ENCODE measurements at regions not wholly inside any gene's neighbourhood (a gene's known extent, or its start where the extent isn't known, plus 50 kb on each side); places are given as distances from the start of the nearest gene placed in this dataset.

- Mint-ChIP-seq H3K4me3 (ENCODE audit: unreplicated experiment) (no peak overlapping the region), H3K4me1 (ENCODE audit: low read depth, unreplicated experiment) (no peaks in the 10 kb centered on the region), H3K27me3 (ENCODE audit: insufficient read depth, unreplicated experiment) (no peaks in the 10 kb centered on the region), H3K9me3 (ENCODE audit: unreplicated experiment) (no peaks in the 10 kb centered on the region), H3K27ac (ENCODE audit: unreplicated experiment) (no peak overlapping the region), H3K36me3 (ENCODE audit: insufficient read depth, unreplicated experiment) (no peaks in the 10 kb centered on the region)
- no TSS peak for BruUV-seq (replicated peaks)
- Histone ChIP-seq H3K9me3 (no peaks in the 10 kb centered on the region), H3K27me3 (replicated peaks; ENCODE audit: control insufficient read depth, insufficient read depth, low read length) (no peaks in the 10 kb centered on the region), H3K36me3 (ENCODE audit: control insufficient read depth, insufficient read depth, low read length) (no peaks in the 10 kb centered on the region), H3K4me3 (ENCODE audit: low read depth, low read length) (no peak overlapping the region), H3K4me1 (no peaks in the 10 kb centered on the region)
- ChIA-PET CTCF (no interaction called here), POLR2A (no interaction called here)
- no peak for DNase-seq
- no peak for TF ChIP-seq CTCF (IDR thresholded peaks at IDR 0.05; ENCODE audit: insufficient read depth in 1 of 2, low read depth in 1 of 2, low read length in 1 of 2, severe bottlenecking in 1 of 2, unreplicated experiment in 1 of 2)
- intact Hi-C loops (cut with micrococcal nuclease; ENCODE audit: unreplicated experiment) = no loop called here
These were observed 393.0 kb upstream of the GNPDA2 start for GRCh38 chr4:45119376-45119775.

DNA sequence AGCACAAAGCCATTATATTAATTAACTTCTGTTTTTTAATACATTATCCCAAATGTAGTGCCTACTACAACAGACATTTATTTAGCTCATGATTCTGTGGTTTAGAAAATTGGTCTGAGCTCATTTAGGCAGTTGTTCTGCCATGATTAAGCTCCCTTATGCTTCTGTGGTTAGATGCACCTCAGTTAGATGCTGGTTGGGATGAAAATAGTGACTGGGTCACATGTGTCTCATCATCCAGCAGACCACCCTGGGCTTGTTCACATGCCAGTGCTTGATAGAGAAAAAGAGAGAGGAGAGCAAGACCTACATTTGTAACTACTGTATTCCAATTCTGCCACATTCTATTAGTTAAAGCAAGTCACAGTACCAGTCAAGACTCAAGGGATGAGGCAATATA, 376.4 kb upstream of the GNPDA2 start:
- H3K4me1 Mint-ChIP-seq (ENCODE audit: low read depth, unreplicated experiment) = no peaks in the 10 kb centered on the region
- ChIA-PET POLR2A (no interaction called here), CTCF (no interaction called here)
- no peak overlapping the region for H3K27ac Mint-ChIP-seq (ENCODE audit: unreplicated experiment)
- TF ChIP-seq CTCF (IDR thresholded peaks at IDR 0.05; ENCODE audit: insufficient read depth in 1 of 2, low read depth in 1 of 2, low read length in 1 of 2, severe bottlenecking in 1 of 2, unreplicated experiment in 1 of 2) = no peak
- H3K36me3 ChIP-seq (ENCODE audit: control insufficient read depth, insufficient read depth, low read length) = no peaks in the 10 kb centered on the region
- intact Hi-C loops (cut with micrococcal nuclease; ENCODE audit: unreplicated experiment) = no loop called here
- no peak overlapping the region for H3K4me3 ChIP-seq (ENCODE audit: low read depth, low read length)
- H3K9me3 ChIP-seq = no peaks in the 10 kb centered on the region
- no peak overlapping the region for H3K4me3 Mint-ChIP-seq (ENCODE audit: unreplicated experiment)
- H3K4me1 ChIP-seq = no peaks in the 10 kb centered on the region
- H3K27me3 ChIP-seq (replicated peaks; ENCODE audit: control insufficient read depth, insufficient read depth, low read length) = no peaks in the 10 kb centered on the region
- no peaks in the 10 kb centered on the region for H3K36me3 Mint-ChIP-seq (ENCODE audit: insufficient read depth, unreplicated experiment)
- peaks cover 2% of the 10 kb centered on the region for H3K9me3 Mint-ChIP-seq (ENCODE audit: unreplicated experiment)
- BruUV-seq (replicated peaks) = no TSS peak
- H3K27me3 Mint-ChIP-seq (ENCODE audit: insufficient read depth, unreplicated experiment) = no peaks in the 10 kb centered on the region
- DNase-seq = no peak

DNA sequence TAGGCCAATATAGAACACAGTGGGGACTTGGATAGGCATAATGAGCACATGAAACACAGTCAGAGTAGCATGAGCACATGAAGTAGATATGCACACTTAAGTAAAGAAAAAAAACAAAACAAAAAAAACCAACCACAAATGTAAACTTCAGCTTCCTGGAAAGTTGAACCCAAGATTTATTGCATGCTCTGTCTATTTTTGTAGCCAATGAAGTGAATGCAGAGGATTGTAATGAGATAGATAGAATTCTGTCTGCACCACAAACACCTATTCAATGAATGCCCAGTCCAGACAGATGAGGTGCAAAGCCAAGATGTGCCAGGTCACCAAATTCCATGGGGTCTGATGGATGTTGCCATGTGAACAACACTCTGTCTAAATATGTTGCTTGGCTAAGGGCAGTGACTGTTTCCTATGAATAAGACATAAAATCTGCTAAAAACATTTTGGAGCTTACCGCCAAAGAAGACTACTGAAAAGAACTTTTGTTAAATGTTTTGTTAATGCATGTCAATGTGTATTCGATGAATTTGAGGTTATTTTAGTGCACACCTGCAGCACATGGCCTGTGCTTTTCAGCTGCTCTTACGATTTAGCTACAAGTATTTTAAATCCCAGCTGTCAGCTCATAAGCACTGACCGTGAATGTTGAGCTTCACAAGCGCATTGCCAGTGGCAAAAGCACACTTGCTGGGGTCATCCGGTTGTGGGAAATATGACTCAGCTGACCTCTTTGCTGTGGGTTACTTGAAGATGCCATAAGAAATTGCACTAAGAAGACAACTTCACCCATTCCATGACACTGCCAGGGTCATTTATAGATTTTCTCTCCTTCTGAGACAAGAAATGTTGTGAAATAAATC, 374.8 kb upstream of the GNPDA2 start:
- Mint-ChIP-seq H3K27ac (ENCODE audit: unreplicated experiment) (no peak overlapping the region), H3K36me3 (ENCODE audit: insufficient read depth, unreplicated experiment) (no peaks in the 10 kb centered on the region), H3K4me1 (ENCODE audit: low read depth, unreplicated experiment) (no peaks in the 10 kb centered on the region), H3K4me3 (ENCODE audit: unreplicated experiment) (no peak overlapping the region), H3K27me3 (ENCODE audit: insufficient read depth, unreplicated experiment) (no peaks in the 10 kb centered on the region), H3K9me3 (ENCODE audit: unreplicated experiment) (no peaks in the 10 kb centered on the region)
- ChIA-PET POLR2A (no interaction called here), CTCF (no interaction called here)
- H3K9me3 ChIP-seq = no peaks in the 10 kb centered on the region
- intact Hi-C loops (cut with micrococcal nuclease; ENCODE audit: unreplicated experiment) = no loop called here
- H3K4me1 ChIP-seq = no peaks in the 10 kb centered on the region
- no peaks in the 10 kb centered on the region for H3K27me3 ChIP-seq (replicated peaks; ENCODE audit: control insufficient read depth, insufficient read depth, low read length)
- no TSS peak for BruUV-seq (replicated peaks)
- no peak overlapping the region for H3K4me3 ChIP-seq (ENCODE audit: low read depth, low read length)
- no peak for DNase-seq
- TF ChIP-seq CTCF (IDR thresholded peaks at IDR 0.05; ENCODE audit: insufficient read depth in 1 of 2, low read depth in 1 of 2, low read length in 1 of 2, severe bottlenecking in 1 of 2, unreplicated experiment in 1 of 2) = no peak
- no peaks in the 10 kb centered on the region for H3K36me3 ChIP-seq (ENCODE audit: control insufficient read depth, insufficient read depth, low read length)

All from Caco-2 (cell line).